ENCODE measurements at regions not wholly inside any gene's neighbourhood (a gene's known extent, or its start where the extent isn't known, plus 50 kb on each side); places are given as distances from the start of the nearest gene placed in this dataset.

DNA sequence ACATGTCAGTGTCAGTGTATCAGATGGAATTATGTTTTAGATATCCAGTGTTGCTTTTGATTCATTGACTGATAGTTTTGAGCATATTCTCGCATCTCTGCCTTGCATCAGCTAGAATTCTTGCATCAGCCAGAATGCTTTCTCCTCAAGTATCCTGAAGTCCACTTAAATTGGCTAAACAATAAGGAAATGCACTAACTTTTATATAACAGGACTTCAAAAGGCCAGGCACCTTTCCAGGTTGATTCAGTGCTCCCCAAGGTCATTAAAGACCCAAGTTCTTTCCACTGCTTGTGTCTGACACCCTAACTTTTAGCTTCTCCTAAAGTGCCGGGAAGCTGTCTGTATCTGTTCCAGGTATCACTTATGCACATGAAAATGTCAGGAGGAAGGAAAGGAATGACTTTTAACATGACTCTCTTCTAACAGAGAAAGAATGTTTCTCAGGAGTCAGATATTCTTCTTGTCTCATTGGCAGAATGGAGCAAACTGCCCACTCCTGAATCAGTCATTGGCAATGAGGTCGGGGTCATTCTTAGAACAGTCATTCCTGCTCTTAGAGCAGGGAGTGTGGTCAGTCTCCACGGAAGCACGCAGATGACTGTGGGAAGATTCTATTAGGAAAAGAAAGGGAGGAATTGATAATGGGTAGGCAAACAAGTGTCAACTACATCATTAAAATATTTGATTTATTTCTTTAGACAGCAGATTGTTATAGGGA lies 92.9 kb upstream of the TLL1 start:
- TF ChIP-seq, protein P1, sequence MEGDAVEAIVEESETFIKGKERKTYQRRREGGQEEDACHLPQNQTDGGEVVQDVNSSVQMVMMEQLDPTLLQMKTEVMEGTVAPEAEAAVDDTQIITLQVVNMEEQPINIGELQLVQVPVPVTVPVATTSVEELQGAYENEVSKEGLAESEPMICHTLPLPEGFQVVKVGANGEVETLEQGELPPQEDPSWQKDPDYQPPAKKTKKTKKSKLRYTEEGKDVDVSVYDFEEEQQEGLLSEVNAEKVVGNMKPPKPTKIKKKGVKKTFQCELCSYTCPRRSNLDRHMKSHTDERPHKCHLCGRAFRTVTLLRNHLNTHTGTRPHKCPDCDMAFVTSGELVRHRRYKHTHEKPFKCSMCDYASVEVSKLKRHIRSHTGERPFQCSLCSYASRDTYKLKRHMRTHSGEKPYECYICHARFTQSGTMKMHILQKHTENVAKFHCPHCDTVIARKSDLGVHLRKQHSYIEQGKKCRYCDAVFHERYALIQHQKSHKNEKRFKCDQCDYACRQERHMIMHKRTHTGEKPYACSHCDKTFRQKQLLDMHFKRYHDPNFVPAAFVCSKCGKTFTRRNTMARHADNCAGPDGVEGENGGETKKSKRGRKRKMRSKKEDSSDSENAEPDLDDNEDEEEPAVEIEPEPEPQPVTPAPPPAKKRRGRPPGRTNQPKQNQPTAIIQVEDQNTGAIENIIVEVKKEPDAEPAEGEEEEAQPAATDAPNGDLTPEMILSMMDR (IDR thresholded peaks at IDR 0.05; ENCODE audit: control extremely low read depth, extremely low read depth, low read depth, missing control alignments): no peak
- ChIA-PET POLR2A (no interaction called here), CTCF (interaction anchor here (1.0 to 1.6 kb wide), 4 partner anchors 11 to 56 kb away, joined by 3 to 4 read pairs (median 3); no protein-coding TSS in a partner anchor)
- no peak for DNase-seq (ENCODE audit: extremely low spot score)

DNA sequence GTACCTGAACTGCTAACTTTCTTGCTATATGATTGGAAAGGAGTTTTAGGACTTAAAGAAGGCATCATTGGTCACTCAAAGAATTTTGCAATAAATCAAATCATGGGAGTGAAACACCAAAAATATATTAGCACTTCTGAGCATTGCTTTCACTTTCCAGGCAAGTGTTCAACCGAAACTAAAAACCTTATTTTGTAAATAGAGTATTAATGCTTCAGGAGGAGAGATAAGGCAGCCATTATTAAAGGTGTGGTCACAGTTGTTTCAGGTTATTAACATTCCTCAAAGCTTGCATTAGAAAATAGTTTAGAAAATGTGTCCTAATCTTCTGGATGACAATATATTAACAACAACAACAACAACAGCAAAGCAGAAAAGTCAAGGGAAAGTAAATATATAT lies 92.3 kb upstream of the TLL1 start:
- TF ChIP-seq, protein P1 (IDR thresholded peaks at IDR 0.05; ENCODE audit: control extremely low read depth, extremely low read depth, low read depth, missing control alignments): no peak
- ChIA-PET CTCF (interaction anchor here (1.1 to 1.6 kb wide), 2 partner anchors 10 to 12 kb away, joined by 3 read pairs; no protein-coding TSS in a partner anchor), POLR2A (no interaction called here)
- no peak for DNase-seq (ENCODE audit: extremely low spot score)

DNA sequence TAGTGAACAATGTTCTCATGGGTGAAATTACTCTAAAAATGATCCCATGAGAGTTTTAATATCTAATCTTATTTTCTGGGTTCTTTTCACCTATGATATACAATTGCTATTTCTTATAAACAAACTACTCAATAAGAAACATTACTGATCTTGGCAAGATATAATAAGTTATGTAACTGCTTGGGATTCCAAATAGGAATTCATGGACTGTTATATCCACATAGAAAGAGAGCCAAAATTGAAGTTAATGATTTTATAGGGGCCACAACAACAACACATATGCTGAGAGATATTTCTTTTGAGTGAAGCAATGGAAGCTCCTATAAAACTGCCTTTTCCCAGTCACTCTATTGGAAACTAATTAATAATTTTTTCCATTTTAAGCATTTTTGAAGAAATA lies 90.4 kb upstream of the TLL1 start:
- no peak for DNase-seq (ENCODE audit: extremely low spot score)
- ChIA-PET POLR2A (no interaction called here), CTCF (interaction anchor here (1.2 kb wide), 1 partner anchor 16 kb away, joined by 3 read pairs; no protein-coding TSS in a partner anchor)
- TF ChIP-seq, protein P1 (IDR thresholded peaks at IDR 0.05; ENCODE audit: control extremely low read depth, extremely low read depth, low read depth, missing control alignments): no peak

DNA sequence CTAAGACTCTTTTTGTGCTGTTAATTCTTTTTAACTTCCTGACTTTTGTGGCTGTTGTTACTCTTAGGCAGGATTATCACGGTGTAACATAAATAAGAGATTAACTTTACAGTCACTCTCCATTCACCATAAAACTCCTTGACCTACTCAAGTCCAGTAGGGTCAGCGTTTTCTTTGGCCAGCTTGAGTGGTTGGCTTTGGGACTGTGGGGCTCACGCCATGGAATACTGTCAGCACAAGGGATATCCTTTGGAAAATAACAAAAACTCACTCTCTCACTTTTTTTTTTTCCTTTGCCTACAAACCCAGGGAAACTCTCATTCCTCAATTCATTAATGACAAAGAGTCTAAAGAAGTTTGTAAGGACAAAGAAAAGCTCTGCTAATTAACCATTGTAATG lies 89.4 kb upstream of the TLL1 start:
- TF ChIP-seq, protein P1 (IDR thresholded peaks at IDR 0.05; ENCODE audit: control extremely low read depth, extremely low read depth, low read depth, missing control alignments): no peak
- no peak for DNase-seq (ENCODE audit: extremely low spot score)
- POLR2A ChIA-PET: no interaction called here
- CTCF ChIA-PET: no interaction called here

DNA sequence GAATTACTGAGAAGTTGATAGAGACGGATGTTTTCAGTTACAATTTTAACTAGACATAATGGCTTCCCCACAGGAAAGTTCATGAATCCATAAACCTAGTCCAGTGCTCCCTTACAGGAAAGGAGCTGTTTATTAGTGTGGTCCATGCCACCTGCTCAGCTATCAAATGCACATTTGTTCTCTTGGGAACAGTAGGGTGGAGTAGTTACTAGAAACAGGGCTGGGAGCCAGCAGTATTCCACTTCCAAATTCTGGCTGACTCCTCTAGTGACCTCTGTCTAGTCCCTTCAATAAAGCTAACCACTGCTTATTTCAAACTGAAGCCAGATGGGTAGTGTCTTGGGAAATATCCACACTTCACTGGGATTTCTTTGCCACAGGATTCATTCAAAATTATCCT lies 88.4 kb upstream of the TLL1 start:
- CTCF ChIA-PET: no interaction called here
- no peak for DNase-seq (ENCODE audit: extremely low spot score)
- TF ChIP-seq, protein P1 (IDR thresholded peaks at IDR 0.05; ENCODE audit: control extremely low read depth, extremely low read depth, low read depth, missing control alignments): no peak
- POLR2A ChIA-PET: no interaction called here

DNA sequence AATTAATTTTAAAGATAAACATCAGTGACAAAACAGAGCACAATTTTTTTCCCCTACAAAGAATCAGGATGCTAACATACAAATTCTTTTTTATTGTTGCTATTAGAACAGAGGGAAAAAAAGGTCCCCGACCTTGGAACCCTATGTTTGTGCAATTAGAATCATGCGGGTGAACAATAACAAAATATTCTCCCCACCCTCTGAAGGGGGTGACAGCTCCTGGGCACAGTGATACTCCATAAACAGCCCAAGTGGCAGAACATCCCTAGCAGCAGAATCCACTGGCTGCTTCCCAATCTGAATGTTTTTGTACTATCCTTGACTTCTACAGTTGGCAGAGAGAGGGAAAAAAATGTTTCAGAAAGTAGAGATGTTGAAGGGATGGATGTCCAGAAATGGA lies 87.7 kb upstream of the TLL1 start:
- TF ChIP-seq, protein P1 (IDR thresholded peaks at IDR 0.05; ENCODE audit: control extremely low read depth, extremely low read depth, low read depth, missing control alignments): no peak
- ChIA-PET CTCF (no interaction called here), POLR2A (no interaction called here)
- DNase-seq (ENCODE audit: extremely low spot score): no peak

Measured in GM10248 (cell line).